Adipocyte (in vitro differentiated cells): ENCODE measurements at regions not wholly inside any gene's neighbourhood (a gene's known extent, or its start where the extent isn't known, plus 50 kb on each side); places are given as distances from the start of the nearest gene placed in this dataset.

ENCODE experiments used
- DNase-seq: peaks from one replicate; pipeline ENCODE4 v3.0.0-alpha.2; 2015; ENCODE audit warnings: low read depth
- H3K27me3 ChIP-seq: replicated peaks from 2 replicates; pipeline ENCODE4 v1.7.0; 2013; ENCODE audit warnings: mild to moderate bottlenecking, low read length, moderate library complexity; ENCODE audit not compliant: control insufficient read depth, insufficient read depth
- H3K36me3 ChIP-seq: 2 replicates; pipeline ENCODE4 v1.7.0; 2013; ENCODE audit warnings: low read length, mild to moderate bottlenecking, moderate library complexity; ENCODE audit not compliant: control insufficient read depth, insufficient read depth, severe bottlenecking
- H3K4me1 ChIP-seq: 2 replicates; pipeline ENCODE4 v1.7.0; 2013; ENCODE audit warnings: mild to moderate bottlenecking, low read length, moderate library complexity; ENCODE audit not compliant: control insufficient read depth, insufficient read depth
- H3K4me3 ChIP-seq: 2 replicates; pipeline ENCODE4 v1.7.0; 2013; ENCODE audit warnings: mild to moderate bottlenecking, low read length, moderate library complexity
- H3K9ac ChIP-seq: 2 replicates; pipeline ENCODE4 v1.7.0; 2013; ENCODE audit warnings: mild to moderate bottlenecking, low read length, moderate library complexity
- H3K9me3 ChIP-seq: 2 replicates; pipeline ENCODE4 v1.7.0; 2013; ENCODE audit warnings: mild to moderate bottlenecking, low read length, moderate library complexity; ENCODE audit not compliant: control insufficient read depth

DNA sequence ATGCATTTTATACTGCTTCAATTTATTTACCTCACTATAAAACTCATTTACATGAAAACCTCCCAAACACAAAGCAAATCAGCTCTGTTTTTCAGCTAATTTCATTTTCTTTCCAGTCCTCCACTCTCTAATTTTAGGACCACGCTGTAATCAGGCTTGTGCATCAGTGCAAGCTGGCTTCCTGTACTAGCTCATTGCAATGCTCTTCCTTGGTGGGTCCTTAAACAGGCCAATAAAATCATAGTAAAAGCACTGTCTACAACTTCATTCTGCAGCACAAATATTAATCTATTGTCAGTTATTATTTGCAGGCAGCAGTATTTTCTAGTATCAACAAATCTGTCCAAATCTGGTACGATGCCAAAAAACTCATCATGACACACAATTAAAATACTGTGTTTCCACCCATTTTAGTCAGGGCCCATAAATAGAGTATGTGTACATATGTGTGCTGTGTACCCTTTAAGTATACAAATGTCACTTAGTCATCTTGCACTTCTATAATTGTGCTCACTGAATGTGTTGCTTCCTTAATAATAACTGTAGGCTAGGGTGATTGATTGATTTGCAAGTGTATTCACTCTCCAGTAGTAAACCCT is 178.2 kb upstream of the HCCS start:
- no peak for DNase-seq
- Histone ChIP-seq H3K27me3 (no peaks in the 10 kb centered on the region), H3K36me3 (no peaks in the 10 kb centered on the region), H3K9ac (no peak overlapping the region), H3K9me3 (no peaks in the 10 kb centered on the region), H3K4me1 (peaks cover 16% of the 10 kb centered on the region), H3K4me3 (no peak overlapping the region)

GRCh38 chrX:10935501-10935900 is 175.6 kb upstream of the HCCS start:
- H3K4me3 ChIP-seq, result no peak overlapping the region
- no peak for DNase-seq
- H3K36me3 ChIP-seq, result no peaks in the 10 kb centered on the region
- no peaks in the 10 kb centered on the region for H3K9me3 ChIP-seq
- no peak overlapping the region for H3K9ac ChIP-seq
- peaks cover 16% of the 10 kb centered on the region for H3K4me1 ChIP-seq
- H3K27me3 ChIP-seq, result no peaks in the 10 kb centered on the region

DNA sequence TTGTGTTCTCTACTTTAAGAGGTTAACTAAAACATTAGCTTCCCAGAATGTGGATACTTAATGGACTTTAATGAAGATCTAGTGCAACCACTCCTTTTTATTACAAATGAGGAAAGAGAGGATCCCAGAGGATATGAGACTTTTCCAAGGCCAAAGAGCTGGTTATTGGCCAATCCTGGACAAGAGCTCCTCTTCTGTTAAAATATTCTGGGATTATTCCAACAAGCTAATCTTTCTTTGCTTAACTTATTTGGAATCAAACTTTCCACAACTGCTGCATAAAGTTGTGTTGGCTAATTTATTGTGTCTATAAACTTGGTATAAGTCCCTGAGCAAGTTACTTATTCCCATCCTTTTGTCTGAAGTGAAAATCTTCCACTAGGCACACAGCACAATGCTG is 174.2 kb upstream of the HCCS start:
- Histone ChIP-seq H3K9ac (no peak overlapping the region), H3K27me3 (no peaks in the 10 kb centered on the region), H3K4me1 (peaks cover 14% of the 10 kb centered on the region), H3K9me3 (no peaks in the 10 kb centered on the region), H3K36me3 (no peaks in the 10 kb centered on the region), H3K4me3 (no peak overlapping the region)
- DNase-seq, result no peak

- Histone ChIP-seq H3K9ac (no peak overlapping the region), H3K4me3 (no peak overlapping the region), H3K4me1 (peaks cover 14% of the 10 kb centered on the region), H3K9me3 (no peaks in the 10 kb centered on the region), H3K27me3 (no peaks in the 10 kb centered on the region), H3K36me3 (no peaks in the 10 kb centered on the region)
- no peak for DNase-seq
Measured at GRCh38 chrX:10938365-10938923, 172.7 kb upstream of the HCCS start.

DNA sequence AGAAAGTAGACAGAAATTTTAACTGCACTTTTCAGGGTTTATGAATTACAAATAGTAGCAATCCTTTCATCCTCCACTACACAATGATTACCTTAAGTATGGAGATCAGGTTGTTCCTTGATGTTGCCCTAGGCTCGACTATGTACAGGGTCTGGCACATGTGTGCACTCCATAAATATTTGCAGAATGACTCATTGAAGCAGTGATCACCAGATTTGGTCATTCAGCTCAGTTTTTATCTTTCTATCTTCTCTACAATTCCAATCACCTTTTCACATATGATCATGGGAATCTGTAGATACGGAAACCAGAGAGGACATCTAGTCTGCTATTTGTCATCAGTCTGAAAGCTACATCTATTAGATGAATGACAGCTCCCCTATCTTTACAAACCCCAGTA is 171.7 kb upstream of the HCCS start:
- Histone ChIP-seq H3K27me3 (no peaks in the 10 kb centered on the region), H3K9ac (no peak overlapping the region), H3K4me1 (peaks cover 14% of the 10 kb centered on the region), H3K36me3 (no peaks in the 10 kb centered on the region), H3K4me3 (no peak overlapping the region), H3K9me3 (no peaks in the 10 kb centered on the region)
- DNase-seq, result no peak

GRCh38 chrX:10944136-10944885 is 166.8 kb upstream of the HCCS start:
- no peaks in the 10 kb centered on the region for H3K9me3 ChIP-seq
- no peaks in the 10 kb centered on the region for H3K27me3 ChIP-seq
- DNase-seq, result no peak
- no peaks in the 10 kb centered on the region for H3K36me3 ChIP-seq
- no peak overlapping the region for H3K4me3 ChIP-seq
- H3K9ac ChIP-seq, result no peak overlapping the region
- H3K4me1 ChIP-seq, result peaks cover 6% of the 10 kb centered on the region

- Histone ChIP-seq H3K36me3 (no peaks in the 10 kb centered on the region), H3K9ac (no peak overlapping the region), H3K27me3 (no peaks in the 10 kb centered on the region), H3K4me3 (no peak overlapping the region), H3K9me3 (no peaks in the 10 kb centered on the region), H3K4me1 (peaks cover 6% of the 10 kb centered on the region)
- DNase-seq, result no peak
Measured at GRCh38 chrX:10945498-10945897, 165.6 kb upstream of the HCCS start.

DNA sequence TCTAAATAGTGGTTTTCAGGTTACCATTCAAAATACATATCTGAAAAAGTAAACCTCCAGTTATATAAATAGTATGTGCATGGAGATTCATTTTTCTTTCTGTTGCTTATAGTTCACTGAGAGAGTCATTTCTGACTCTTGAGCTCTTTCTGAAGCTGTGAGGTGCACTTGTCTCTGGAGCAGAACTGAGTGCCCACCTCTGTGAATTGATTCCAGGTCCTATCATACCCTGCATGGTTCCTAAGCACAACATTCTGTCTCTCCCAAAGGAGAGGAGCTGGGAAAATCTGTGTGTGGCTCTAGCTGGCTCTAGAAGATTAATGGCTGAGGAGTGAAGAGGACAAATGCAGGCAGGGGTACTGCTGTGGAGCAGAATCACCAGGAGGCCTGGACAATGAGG is 161.6 kb upstream of the HCCS start:
- DNase-seq, result no peak
- no peak overlapping the region for H3K9ac ChIP-seq
- H3K4me1 ChIP-seq, result peaks cover 6% of the 10 kb centered on the region
- peaks cover 7% of the 10 kb centered on the region for H3K9me3 ChIP-seq
- H3K36me3 ChIP-seq, result no peaks in the 10 kb centered on the region
- H3K27me3 ChIP-seq, result no peaks in the 10 kb centered on the region
- H3K4me3 ChIP-seq, result no peak overlapping the region

DNA sequence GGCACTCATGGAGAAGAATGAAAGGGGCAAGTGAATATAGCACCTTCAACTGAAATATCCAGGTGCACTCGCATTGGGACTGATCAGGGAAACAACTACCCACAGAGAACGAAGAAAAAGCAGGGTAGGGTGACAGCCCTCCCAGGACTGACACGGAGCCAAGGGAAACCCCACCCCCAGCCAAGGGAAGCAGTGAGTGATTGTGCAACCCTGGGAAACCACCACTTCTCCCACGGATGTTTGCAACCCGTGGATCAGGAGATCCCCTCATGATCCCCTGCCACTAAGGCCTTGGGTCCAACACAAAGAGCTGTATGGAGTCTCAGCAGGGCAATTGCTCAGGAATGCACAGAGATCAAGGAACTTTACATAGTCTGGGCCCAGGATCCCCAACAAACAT is 158.5 kb upstream of the HCCS start:
- peak; percentile 35 for DNase-seq
- peaks cover 20% of the 10 kb centered on the region for H3K9me3 ChIP-seq
- no peak overlapping the region for H3K4me3 ChIP-seq
- H3K9ac ChIP-seq, result no peak overlapping the region
- no peaks in the 10 kb centered on the region for H3K4me1 ChIP-seq
- no peaks in the 10 kb centered on the region for H3K27me3 ChIP-seq
- H3K36me3 ChIP-seq, result no peaks in the 10 kb centered on the region

DNA sequence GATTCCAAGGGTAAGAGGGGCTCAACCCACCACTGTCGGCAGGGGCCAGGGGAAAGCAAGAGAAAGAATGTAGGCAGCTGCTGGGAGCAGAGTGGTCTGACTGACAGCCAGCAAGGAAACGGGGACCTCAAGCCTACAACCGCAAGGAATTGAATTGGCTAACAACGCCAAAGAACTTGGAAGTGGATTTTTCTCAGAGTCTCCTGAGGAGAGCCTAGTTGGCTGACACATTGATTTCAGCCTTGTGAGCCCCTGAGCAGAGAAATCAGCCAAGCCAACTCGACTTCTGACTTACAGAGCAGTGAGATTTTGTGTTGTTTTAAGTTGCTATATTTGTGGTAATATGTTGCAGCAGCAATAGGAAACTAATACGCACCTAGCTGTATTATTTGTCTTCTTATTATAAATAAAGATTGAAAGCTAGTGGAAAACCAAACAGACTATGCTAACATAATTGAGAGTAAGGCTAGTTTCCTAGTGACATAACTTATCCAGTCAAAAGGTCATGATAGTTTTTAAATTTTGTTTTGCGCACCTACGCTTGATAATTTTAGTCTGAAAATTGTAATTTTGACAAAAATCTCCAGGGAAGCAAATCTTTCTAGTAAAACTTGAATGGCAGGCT is 145.8 kb upstream of the HCCS start:
- H3K9me3 ChIP-seq, result no peaks in the 10 kb centered on the region
- H3K27me3 ChIP-seq, result no peaks in the 10 kb centered on the region
- no peak for DNase-seq
- no peaks in the 10 kb centered on the region for H3K36me3 ChIP-seq
- H3K4me3 ChIP-seq, result no peak overlapping the region
- no peaks in the 10 kb centered on the region for H3K4me1 ChIP-seq
- no peak overlapping the region for H3K9ac ChIP-seq

DNA sequence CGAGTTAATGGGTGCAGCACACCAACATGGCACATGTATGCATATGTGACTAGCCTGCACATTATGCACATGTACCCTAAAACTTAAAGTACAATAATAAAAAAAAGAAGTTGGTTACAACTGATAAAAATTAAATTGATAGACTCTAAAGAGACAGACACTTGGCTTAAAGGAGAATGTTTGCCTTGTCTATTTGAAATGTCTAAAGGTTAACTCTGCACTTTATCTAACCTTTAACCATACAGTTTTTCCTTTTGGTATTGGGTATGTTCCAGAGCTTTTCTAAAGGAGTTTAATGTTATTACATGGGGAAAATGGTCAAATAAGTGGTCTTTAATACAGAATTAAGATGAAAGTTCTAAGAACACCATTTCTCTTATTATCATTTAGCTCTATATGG is 145.1 kb upstream of the HCCS start:
- no peaks in the 10 kb centered on the region for H3K36me3 ChIP-seq
- DNase-seq, result no peak
- no peak overlapping the region for H3K9ac ChIP-seq
- no peaks in the 10 kb centered on the region for H3K4me1 ChIP-seq
- no peaks in the 10 kb centered on the region for H3K9me3 ChIP-seq
- H3K27me3 ChIP-seq, result no peaks in the 10 kb centered on the region
- no peak overlapping the region for H3K4me3 ChIP-seq
